Loucy (cell line): ENCODE measurements at regions not wholly inside any gene's neighbourhood (a gene's known extent, or its start where the extent isn't known, plus 50 kb on each side); places are given as distances from the start of the nearest gene placed in this dataset.

ENCODE experiments used
- H2AFZ ChIP-seq: fragments of 200-600 bp; sonication (generic); 2 replicates; pipeline ENCODE4 v1.6.0; 2016; ENCODE audit warnings: antibody characterized with exemption, mild to moderate bottlenecking, low read length, moderate library complexity
- H3F3A ChIP-seq: fragments of 200-600 bp; 2 replicates; pipeline ENCODE4 v1.6.0; 2016; ENCODE audit warnings: antibody characterized with exemption, low read depth, mild to moderate bottlenecking
- H3K27me3 ChIP-seq: fragments of 200-600 bp; sonication (generic); 2 replicates; pipeline ENCODE4 v1.6.1; 2014; ENCODE audit warnings: low read length, mild to moderate bottlenecking; ENCODE audit not compliant: insufficient read depth, poor library complexity, severe bottlenecking
- H3K36me3 ChIP-seq: fragments of 200-600 bp; sonication (generic); 2 replicates; pipeline ENCODE4 v1.6.1; 2016; ENCODE audit warnings: low read length; ENCODE audit not compliant: insufficient read depth
- H3K4me1 ChIP-seq: fragments of 200-600 bp; sonication (generic); 2 replicates; pipeline ENCODE4 v1.5.1; 2014; ENCODE audit warnings: low read length, mild to moderate bottlenecking; ENCODE audit not compliant: insufficient read depth, poor library complexity, severe bottlenecking
- H3K4me2 ChIP-seq: fragments of 200-600 bp; sonication (generic); 2 replicates; pipeline ENCODE4 v1.6.0; 2014; ENCODE audit warnings: antibody characterized with exemption, low read length, low read depth, mild to moderate bottlenecking; ENCODE audit not compliant: poor library complexity, severe bottlenecking
- H3K4me3 ChIP-seq: fragments of 200-600 bp; sonication (generic); 2 replicates; pipeline ENCODE4 v1.5.1; 2014; ENCODE audit warnings: low read length, mild to moderate bottlenecking, mixed read lengths; ENCODE audit not compliant: poor library complexity, severe bottlenecking
- H3K79me2 ChIP-seq: fragments of 200-600 bp; sonication (generic); 2 replicates; pipeline ENCODE4 v1.6.1; 2014; ENCODE audit warnings: low read length; ENCODE audit not compliant: insufficient read depth
- H3K9ac ChIP-seq: fragments of 200-600 bp; sonication (generic); 2 replicates; pipeline ENCODE4 v1.6.0; 2014; ENCODE audit warnings: mild to moderate bottlenecking, low read depth, low read length, moderate library complexity; ENCODE audit not compliant: poor library complexity, severe bottlenecking
- H3K9me2 ChIP-seq: fragments of 200-600 bp; sonication (generic); replicated peaks from 2 replicates; pipeline ENCODE4 v1.6.1; 2016; ENCODE audit warnings: low read depth, low read length, mixed read lengths
- H3K9me3 ChIP-seq: fragments of 200-600 bp; sonication (generic); 2 replicates; pipeline ENCODE4 v1.6.1; 2014; ENCODE audit warnings: mild to moderate bottlenecking, antibody characterized with exemption, low read length, low read depth; ENCODE audit not compliant: insufficient read depth
- H4K20me1 ChIP-seq: fragments of 200-600 bp; sonication (generic); 2 replicates; pipeline ENCODE4 v1.6.0; 2014; ENCODE audit warnings: antibody characterized with exemption, low read length, mild to moderate bottlenecking; ENCODE audit not compliant: insufficient read depth, poor library complexity, severe bottlenecking
- CTCF ChIP-seq: fragments of 200-600 bp; sonication (generic); conservative IDR thresholded peaks from 2 replicates; pipeline ENCODE4 v1.5.1; 2014; ENCODE audit warnings: mild to moderate bottlenecking, antibody characterized with exemption, low read length
- EZH2phosphoT487 ChIP-seq: fragments of 200-600 bp; IDR thresholded peaks from 2 replicates; pipeline ENCODE4 v1.6.1; 2018; ENCODE audit warnings: antibody characterized with exemption, mild to moderate bottlenecking, moderate library complexity, borderline replicate concordance

GRCh38 chr13:82364525-82364924, 1517.7 kb downstream of the SLITRK1 start:
- Histone ChIP-seq H3K9me3 (no peaks in the 10 kb centered on the region), H4K20me1 (no peaks in the 10 kb centered on the region)
- no peak for TF ChIP-seq EZH2phosphoT487
- no peak for TF ChIP-seq CTCF

GRCh38 chr13:82358284-82358683, 1524.0 kb downstream of the SLITRK1 start:
- Histone ChIP-seq H3K9me2 (no peaks in the 10 kb centered on the region), H3K27me3 (no peaks in the 10 kb centered on the region)

More at GRCh38 chr13:82364525-82364924, 1517.7 kb downstream of the SLITRK1 start:
- no peaks in the 10 kb centered on the region for H3K9me2 ChIP-seq
- no peaks in the 10 kb centered on the region for H3K4me1 ChIP-seq
- H3K79me2 ChIP-seq, result no peaks in the 10 kb centered on the region
- H3K4me3 ChIP-seq, result no peak overlapping the region
- no peak overlapping the region for H3K9ac ChIP-seq
- H3F3A ChIP-seq, result no peaks in the 10 kb centered on the region
- H2AFZ ChIP-seq, result no peak overlapping the region
- no peak overlapping the region for H3K4me2 ChIP-seq
- H3K36me3 ChIP-seq, result no peaks in the 10 kb centered on the region
- H3K27me3 ChIP-seq, result no peaks in the 10 kb centered on the region

GRCh38 chr13:82356667-82357410, 1525.4 kb downstream of the SLITRK1 start:
- TF ChIP-seq CTCF (no peak; the same call in 1 of the 2 replicates), EZH2phosphoT487 (no peak)
- Histone ChIP-seq H3K4me1 (no peaks in the 10 kb centered on the region), H3K9me2 (no peaks in the 10 kb centered on the region; the same call in 1 of the 2 replicates)

More at GRCh38 chr13:82358284-82358683, 1524.0 kb downstream of the SLITRK1 start:
- H3K9me3 ChIP-seq, result no peaks in the 10 kb centered on the region
- H3F3A ChIP-seq, result no peaks in the 10 kb centered on the region
- no peaks in the 10 kb centered on the region for H3K79me2 ChIP-seq
- H3K36me3 ChIP-seq, result no peaks in the 10 kb centered on the region
- H3K4me3 ChIP-seq, result no peak overlapping the region
- H2AFZ ChIP-seq, result no peak overlapping the region
- H3K4me2 ChIP-seq, result no peak overlapping the region
- no peaks in the 10 kb centered on the region for H4K20me1 ChIP-seq
- H3K9ac ChIP-seq, result no peak overlapping the region
- no peaks in the 10 kb centered on the region for H3K4me1 ChIP-seq
- TF ChIP-seq EZH2phosphoT487 (no peak), CTCF (no peak)

More at GRCh38 chr13:82356667-82357410, 1525.4 kb downstream of the SLITRK1 start:
- no peak overlapping the region for H2AFZ ChIP-seq
- no peaks in the 10 kb centered on the region for H3K36me3 ChIP-seq
- H3K4me2 ChIP-seq, result no peak overlapping the region
- no peaks in the 10 kb centered on the region for H3K79me2 ChIP-seq
- H3K9me3 ChIP-seq, result no peaks in the 10 kb centered on the region
- no peaks in the 10 kb centered on the region for H3K27me3 ChIP-seq
- H4K20me1 ChIP-seq, result no peaks in the 10 kb centered on the region
- H3F3A ChIP-seq, result no peaks in the 10 kb centered on the region
- H3K4me3 ChIP-seq, result no peak overlapping the region
- H3K9ac ChIP-seq, result no peak overlapping the region
